GM21390 (cell line): ENCODE measurements at regions not wholly inside any gene's neighbourhood (a gene's known extent, or its start where the extent isn't known, plus 50 kb on each side); places are given as distances from the start of the nearest gene placed in this dataset.
A peak's percentile ranks its signal among the peaks of the same experiment; 100 is the strongest.

Experiments
- ATAC-seq: cut with Tn5 transposase; IDR thresholded peaks from one replicate; pipeline ENCODE4 v1.9.1; 2021; ENCODE audit not compliant: unreplicated experiment

- ATAC-seq: no peak
Measured at GRCh38 chr3:107264888-107265287, 112.4 kb upstream of the CCDC54 start.

- no peak for ATAC-seq
Measured at GRCh38 chr3:107265526-107265925, 111.7 kb upstream of the CCDC54 start.

DNA sequence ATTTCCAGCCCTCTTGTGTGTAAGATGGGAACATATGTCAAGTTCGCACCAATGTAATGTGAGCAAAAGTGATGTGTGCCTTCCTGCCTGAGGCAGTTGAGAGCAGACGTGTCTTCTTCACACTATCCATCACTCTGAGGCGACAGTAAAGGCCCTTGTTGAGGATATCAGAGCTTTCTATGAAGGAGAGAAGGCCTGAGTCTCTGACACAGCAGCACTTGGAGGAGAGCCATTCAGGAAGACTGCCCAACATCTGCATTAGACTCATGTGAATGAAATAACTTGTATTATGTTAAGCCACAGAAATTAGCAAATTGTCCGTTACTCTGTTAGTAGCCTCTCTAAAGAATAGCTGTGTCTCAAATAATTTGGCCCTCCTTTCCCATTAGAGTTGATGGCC lies 108.8 kb upstream of the CCDC54 start:
- ATAC-seq: no peak

GRCh38 chr3:107269136-107269535 lies 108.1 kb upstream of the CCDC54 start:
- ATAC-seq: no peak

GRCh38 chr3:107271787-107272387 lies 105.4 kb upstream of the CCDC54 start:
- ATAC-seq: peak; percentile 81

GRCh38 chr3:107272471-107272870 lies 104.8 kb upstream of the CCDC54 start:
- ATAC-seq: no peak

- no peak for ATAC-seq
Measured at GRCh38 chr3:107272885-107273284, 104.4 kb upstream of the CCDC54 start.

DNA sequence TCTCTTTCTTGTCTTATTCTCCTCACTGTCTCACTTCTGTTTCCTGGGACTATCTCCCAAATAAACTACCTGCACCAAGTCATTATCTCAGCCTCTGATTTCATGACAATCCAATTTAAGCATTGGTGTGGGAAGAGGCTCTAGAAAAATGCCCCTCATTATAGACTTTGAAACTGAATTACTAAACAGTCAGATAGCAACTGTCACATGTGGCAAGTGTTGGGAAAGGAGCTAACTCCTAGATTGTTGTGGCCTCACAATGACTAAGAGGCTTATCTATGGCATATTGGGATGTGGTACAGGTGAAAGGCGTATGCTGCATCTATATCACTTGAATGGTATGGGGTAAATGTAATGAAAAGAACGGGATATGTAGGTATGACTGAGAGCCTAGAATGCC lies 103.5 kb upstream of the CCDC54 start:
- no peak for ATAC-seq

- ATAC-seq: no peak
Measured at GRCh38 chr3:107275511-107275910, 101.7 kb upstream of the CCDC54 start.

DNA sequence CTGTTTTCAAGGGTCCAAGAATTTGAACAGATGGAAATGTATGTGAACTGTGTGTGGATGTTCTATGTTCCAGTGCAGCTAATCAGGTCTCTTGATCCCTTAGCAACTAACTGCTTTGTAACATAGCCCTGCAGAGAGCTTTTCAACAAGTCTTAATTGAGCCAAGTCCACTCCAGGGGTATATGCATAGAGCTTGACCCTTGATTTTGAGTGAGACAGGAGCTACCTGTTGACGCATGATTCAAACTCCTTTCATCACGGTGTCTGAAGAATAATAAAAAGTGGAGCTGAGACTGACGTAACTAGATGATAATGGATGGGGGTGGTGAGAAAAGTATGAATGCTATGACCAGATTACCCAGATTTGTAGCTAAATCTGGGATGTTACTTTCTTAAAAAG lies 93.3 kb upstream of the CCDC54 start:
- no peak for ATAC-seq

GRCh38 chr3:107284612-107285011 lies 92.6 kb upstream of the CCDC54 start:
- ATAC-seq: no peak

GRCh38 chr3:107285197-107285596 lies 92.0 kb upstream of the CCDC54 start:
- no peak for ATAC-seq

DNA sequence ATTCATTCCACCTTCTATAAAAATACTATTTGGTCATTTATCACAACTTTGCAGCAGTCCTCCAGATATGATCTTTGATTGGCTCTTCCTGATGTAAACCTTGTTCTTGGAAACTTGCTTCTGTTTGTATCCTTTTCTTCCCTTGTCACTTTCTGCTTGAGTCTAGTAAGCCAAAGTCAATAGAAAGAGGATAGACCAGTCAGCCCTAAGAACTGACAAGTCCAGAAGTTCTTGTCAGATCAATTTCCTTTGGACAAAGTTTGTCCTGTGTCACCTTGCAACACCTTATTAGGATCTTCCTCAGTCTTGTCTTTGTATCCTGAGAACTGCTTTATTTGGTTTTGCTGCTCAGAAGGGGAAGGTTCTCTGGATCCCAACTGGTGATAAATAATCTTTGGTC lies 87.9 kb upstream of the CCDC54 start:
- ATAC-seq: no peak

- no peak for ATAC-seq
Measured at GRCh38 chr3:107294117-107294516, 83.1 kb upstream of the CCDC54 start.

DNA sequence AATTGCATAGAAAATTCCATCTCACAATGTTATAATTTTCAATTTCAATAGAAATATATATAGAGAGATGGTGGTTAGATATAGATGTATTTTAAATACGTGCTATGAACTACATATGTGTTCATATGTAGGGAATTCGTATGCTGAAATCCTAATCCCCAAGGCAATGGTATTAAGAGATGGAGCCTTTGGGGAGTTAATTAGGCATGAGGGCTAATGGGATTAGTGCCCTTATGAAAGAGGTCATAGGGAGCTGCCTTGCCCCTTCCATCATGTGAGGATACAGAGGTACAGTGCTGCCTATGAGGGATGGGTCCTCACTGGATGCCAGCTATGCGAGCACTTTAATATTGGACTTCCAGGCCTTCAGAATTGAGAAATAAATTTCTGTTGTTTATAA lies 79.6 kb upstream of the CCDC54 start:
- no peak for ATAC-seq

GRCh38 chr3:107307205-107307604 lies 70.0 kb upstream of the CCDC54 start:
- no peak for ATAC-seq

GRCh38 chr3:107308716-107309115 lies 68.5 kb upstream of the CCDC54 start:
- ATAC-seq: no peak

DNA sequence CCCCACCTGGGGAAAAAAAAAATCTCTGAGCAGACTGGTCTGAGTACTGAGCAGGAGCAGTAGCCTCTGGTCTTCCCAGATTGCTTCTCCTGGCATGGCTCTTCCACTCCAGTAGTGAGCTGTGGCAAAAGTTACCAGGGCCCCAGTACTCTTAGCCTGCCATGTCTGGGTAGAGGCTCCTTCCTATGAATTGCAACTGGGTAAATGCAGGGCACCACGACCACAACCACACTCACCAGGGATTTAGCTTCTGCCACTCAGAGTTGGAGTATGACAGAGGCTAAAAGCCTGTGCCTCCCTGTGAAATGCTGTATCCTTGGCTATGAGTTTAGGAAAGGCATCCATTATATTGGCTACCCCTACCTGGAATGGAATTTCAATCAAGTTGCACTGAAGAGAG lies 67.9 kb upstream of the CCDC54 start:
- ATAC-seq: no peak

DNA sequence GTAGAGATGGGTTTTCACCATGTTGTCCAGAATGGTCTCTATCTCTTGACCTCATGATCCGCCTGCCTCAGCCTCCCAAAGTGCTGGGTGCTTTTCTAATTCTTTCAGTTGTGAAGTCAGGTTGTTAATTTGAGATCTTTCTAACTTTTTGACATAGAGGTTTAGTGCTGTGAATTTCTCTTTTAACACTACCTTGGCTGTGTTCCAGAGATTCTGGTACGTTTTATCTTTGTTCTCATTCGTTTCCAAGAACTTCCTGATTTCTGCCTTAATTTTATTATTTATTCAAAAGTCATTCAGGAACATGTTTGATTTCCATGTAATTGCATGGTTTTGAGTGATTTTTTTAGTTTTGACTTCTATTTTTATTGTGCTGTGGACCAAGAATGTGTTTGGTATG lies 63.5 kb upstream of the CCDC54 start:
- ATAC-seq: no peak

GRCh38 chr3:107315141-107315540 lies 62.1 kb upstream of the CCDC54 start:
- ATAC-seq: no peak

GRCh38 chr3:107323723-107324122 lies 53.5 kb upstream of the CCDC54 start:
- no peak for ATAC-seq

DNA sequence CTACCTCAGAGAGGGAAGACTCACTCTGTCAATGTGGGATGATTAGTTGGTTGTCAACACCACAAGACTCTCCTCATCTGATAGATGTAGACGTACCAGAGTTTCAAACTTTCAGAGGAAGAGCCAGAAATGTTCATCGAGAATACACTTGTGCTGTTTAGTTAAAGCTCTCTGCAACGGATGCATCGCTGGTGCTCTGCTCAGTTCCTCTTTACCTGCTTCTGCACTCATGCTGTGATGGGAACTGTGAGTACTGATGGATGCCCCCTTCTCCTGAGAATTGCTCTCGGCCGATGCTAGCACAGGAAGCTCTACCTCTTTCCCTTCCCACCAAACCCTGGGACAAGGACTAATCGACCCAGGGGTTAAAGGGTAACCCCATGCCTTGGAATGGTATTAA lies 51.8 kb upstream of the CCDC54 start:
- ATAC-seq: no peak
